Kidney (tissue), 13 donors: ENCODE measurements at regions not wholly inside any gene's neighbourhood (a gene's known extent, or its start where the extent isn't known, plus 50 kb on each side); places are given as distances from the start of the nearest gene placed in this dataset.

Experiments used
- DNase-seq, 5 donors: peaks; one replicate each; pipeline ENCODE4 v3.0.0-alpha.2; 2013 to 2020
- FAIRE-seq: peaks from 2 replicates; lab custom pipeline; 2012; peaks lifted over from hg19 to GRCh38; lab: Jason Lieb, UNC
- H3K27ac ChIP-seq, 2 donors: one replicate each; pipeline ENCODE4 v1.7.0; 2013; ENCODE audit warnings: low read depth in 2 of 2, low read length in 2 of 2, inconsistent platforms in 1 of 2
- H3K27me3 ChIP-seq: one replicate; pipeline ENCODE4 v1.7.1; 2013; ENCODE audit warnings: low read length, inconsistent platforms; ENCODE audit not compliant: control insufficient read depth, insufficient read depth
- H3K36me3 ChIP-seq, 3 donors: one replicate each; pipeline versions ENCODE4 v1.7.0 to v1.7.1; 2013; ENCODE audit warnings: low read length in 3 of 3, control low read depth in 1 of 3, inconsistent platforms in 1 of 3; ENCODE audit not compliant: insufficient read depth in 3 of 3, control insufficient read depth in 2 of 3
- H3K4me1 ChIP-seq, 3 donors: one replicate each; pipeline versions ENCODE4 v1.7.0 to v1.7.1; 2013; ENCODE audit warnings: low read length in 3 of 3, inconsistent platforms in 1 of 3, low read depth in 1 of 3; ENCODE audit not compliant: control insufficient read depth in 2 of 3, insufficient read depth in 2 of 3
- H3K4me3 ChIP-seq, 3 donors: one replicate each; pipeline versions ENCODE4 v1.7.0 to v1.8.1; 2013; ENCODE audit warnings: low read length in 3 of 3, control low read depth in 1 of 3, inconsistent platforms in 1 of 3
- H3K9ac ChIP-seq, 3 donors: one replicate each; pipeline versions ENCODE4 v1.7.0 to v1.7.1; 2013; ENCODE audit warnings: low read length in 3 of 3, control low read depth in 1 of 3, inconsistent platforms in 1 of 3
- H3K9me3 ChIP-seq, 3 donors: one replicate each; pipeline versions ENCODE4 v1.7.0 to v1.7.1; 2013; ENCODE audit warnings: low read length in 3 of 3, control low read depth in 1 of 3, inconsistent platforms in 1 of 3; ENCODE audit not compliant: control insufficient read depth in 2 of 3, insufficient read depth in 1 of 3
- CTCF ChIP-seq: IDR thresholded peaks from 3 replicates; pipeline ENCODE4 v1.5.1; 2012; ENCODE audit warnings: mild to moderate bottlenecking, moderate library complexity, borderline replicate concordance; ENCODE audit not compliant: insufficient read depth; ENCODE audit errors: extremely low read depth
- intact Hi-C: fragments of 100-400 bp; cut with DNase I; formaldehyde crosslinking; loops from one replicate; pipeline ENCODE4 v1.11.1; 2022
- donor health status: control.
- donor health status: control.
- donor health status: control.
- donor health status: control.
- donor health status: control.
- donor health status: DM: yes; HTN: yes; CAD: no.
- donor health status: Normal renal cell carcinoma (clear cell type).

GRCh38 chrX:20742106-20742505 is 475.4 kb upstream of the RPS6KA3 start:
- DNase-seq, result no peak
- Histone ChIP-seq H3K27ac (no peak overlapping the region), H3K9me3 (no peaks in the 10 kb centered on the region), H3K4me3 (no peak overlapping the region), H3K4me1 (no peaks in the 10 kb centered on the region), H3K9ac (no peak overlapping the region), H3K36me3 (no peaks in the 10 kb centered on the region), H3K27me3 (no peaks in the 10 kb centered on the region)
- intact Hi-C loops, result no loop called here
- no peak for FAIRE-seq
- TF ChIP-seq CTCF, result no peak

GRCh38 chrX:20740443-20740842 is 473.7 kb upstream of the RPS6KA3 start:
- no peak for TF ChIP-seq CTCF

GRCh38 chrX:20739038-20739745 is 472.5 kb upstream of the RPS6KA3 start:
- H3K4me1 ChIP-seq, result no peaks in the 10 kb centered on the region
- H3K27ac ChIP-seq, result no peak overlapping the region
- no peak for FAIRE-seq
- no peak overlapping the region for H3K9ac ChIP-seq
- no peaks in the 10 kb centered on the region for H3K36me3 ChIP-seq
- no peak for DNase-seq
- no peak for TF ChIP-seq CTCF
- no peaks in the 10 kb centered on the region for H3K9me3 ChIP-seq
- no peaks in the 10 kb centered on the region for H3K27me3 ChIP-seq
- intact Hi-C loops, result no loop called here
- H3K4me3 ChIP-seq, result no peak overlapping the region

More at GRCh38 chrX:20740443-20740842, 473.7 kb upstream of the RPS6KA3 start:
- Histone ChIP-seq H3K27me3 (no peaks in the 10 kb centered on the region), H3K36me3 (no peaks in the 10 kb centered on the region), H3K9me3 (no peaks in the 10 kb centered on the region), H3K4me1 (no peaks in the 10 kb centered on the region), H3K9ac (no peak overlapping the region), H3K27ac (no peak overlapping the region), H3K4me3 (no peak overlapping the region)
- intact Hi-C loops, result no loop called here
- no peak for FAIRE-seq
- no peak for DNase-seq
